IPS-18c (cell line): ENCODE measurements at regions not wholly inside any gene's neighbourhood (a gene's known extent, or its start where the extent isn't known, plus 50 kb on each side); places are given as distances from the start of the nearest gene placed in this dataset.

Experiments used
- H3K4me3 ChIP-seq: 2 replicates; pipeline ENCODE4 v1.7.0; 2013; ENCODE audit warnings: low read depth, mild to moderate bottlenecking, low read length, moderate library complexity; ENCODE audit not compliant: insufficient read depth
- H3K9me3 ChIP-seq: one replicate; pipeline ENCODE4 v1.6.1; 2013; ENCODE audit warnings: mild to moderate bottlenecking, low read length, moderate library complexity; ENCODE audit not compliant: control insufficient read depth, insufficient read depth

GRCh38 chr11:127248476-127248875 lies 247.9 kb upstream of the KIRREL3 start:
- Histone ChIP-seq H3K4me3 (no peak overlapping the region), H3K9me3 (no peaks in the 10 kb centered on the region)

- Histone ChIP-seq H3K4me3 (no peak overlapping the region), H3K9me3 (no peaks in the 10 kb centered on the region)
These were observed 246.8 kb upstream of the KIRREL3 start for GRCh38 chr11:127247261-127247851.

- Histone ChIP-seq H3K9me3 (no peaks in the 10 kb centered on the region), H3K4me3 (no peak overlapping the region)
These were observed 242.1 kb upstream of the KIRREL3 start for GRCh38 chr11:127242676-127243075.

GRCh38 chr11:127238321-127238720 lies 237.8 kb upstream of the KIRREL3 start:
- Histone ChIP-seq H3K9me3 (no peaks in the 10 kb centered on the region), H3K4me3 (no peak overlapping the region)

GRCh38 chr11:127236776-127237175 lies 236.2 kb upstream of the KIRREL3 start:
- Histone ChIP-seq H3K9me3 (no peaks in the 10 kb centered on the region), H3K4me3 (no peak overlapping the region)

GRCh38 chr11:127233998-127234397 lies 233.4 kb upstream of the KIRREL3 start:
- no peaks in the 10 kb centered on the region for H3K9me3 ChIP-seq
- no peak overlapping the region for H3K4me3 ChIP-seq

GRCh38 chr11:127230392-127230791 lies 229.8 kb upstream of the KIRREL3 start:
- no peak overlapping the region for H3K4me3 ChIP-seq
- no peaks in the 10 kb centered on the region for H3K9me3 ChIP-seq

- Histone ChIP-seq H3K4me3 (no peak overlapping the region), H3K9me3 (no peaks in the 10 kb centered on the region)
These were observed 226.4 kb upstream of the KIRREL3 start for GRCh38 chr11:127226949-127227348.

- H3K4me3 ChIP-seq = no peak overlapping the region
- no peaks in the 10 kb centered on the region for H3K9me3 ChIP-seq
These were observed 225.8 kb upstream of the KIRREL3 start for GRCh38 chr11:127226380-127226779.

- no peaks in the 10 kb centered on the region for H3K9me3 ChIP-seq
- H3K4me3 ChIP-seq = no peak overlapping the region
These were observed 225.0 kb upstream of the KIRREL3 start for GRCh38 chr11:127225619-127226018.

GRCh38 chr11:127224276-127224675 lies 223.7 kb upstream of the KIRREL3 start:
- H3K4me3 ChIP-seq = no peak overlapping the region
- no peaks in the 10 kb centered on the region for H3K9me3 ChIP-seq

- no peaks in the 10 kb centered on the region for H3K9me3 ChIP-seq
- no peak overlapping the region for H3K4me3 ChIP-seq
These were observed 223.1 kb upstream of the KIRREL3 start for GRCh38 chr11:127223633-127224032.

- H3K9me3 ChIP-seq = no peaks in the 10 kb centered on the region
- H3K4me3 ChIP-seq = no peak overlapping the region
These were observed 222.5 kb upstream of the KIRREL3 start for GRCh38 chr11:127223026-127223425.

GRCh38 chr11:127219704-127220103 lies 219.1 kb upstream of the KIRREL3 start:
- Histone ChIP-seq H3K4me3 (no peak overlapping the region), H3K9me3 (no peaks in the 10 kb centered on the region)

- Histone ChIP-seq H3K9me3 (no peaks in the 10 kb centered on the region), H3K4me3 (no peak overlapping the region)
These were observed 217.7 kb upstream of the KIRREL3 start for GRCh38 chr11:127218275-127218608.

- no peaks in the 10 kb centered on the region for H3K9me3 ChIP-seq
- H3K4me3 ChIP-seq = no peak overlapping the region
These were observed 217.1 kb upstream of the KIRREL3 start for GRCh38 chr11:127217452-127218274.

GRCh38 chr11:127205688-127206217 lies 205.2 kb upstream of the KIRREL3 start:
- no peak overlapping the region for H3K4me3 ChIP-seq

GRCh38 chr11:127203490-127203889 lies 202.9 kb upstream of the KIRREL3 start:
- no peak overlapping the region for H3K4me3 ChIP-seq
- H3K9me3 ChIP-seq = no peaks in the 10 kb centered on the region

More at GRCh38 chr11:127205688-127206217, 205.2 kb upstream of the KIRREL3 start:
- H3K9me3 ChIP-seq = no peaks in the 10 kb centered on the region
